ENCODE measurements at regions not wholly inside any gene's neighbourhood (a gene's known extent, or its start where the extent isn't known, plus 50 kb on each side); places are given as distances from the start of the nearest gene placed in this dataset.

GRCh38 chr16:17866996-17867395, 396.2 kb upstream of the XYLT1 start:
- TF ChIP-seq TEAD4 (IDR thresholded peaks at IDR 0.05): no peak
- no peak for TF ChIP-seq EP300 (IDR thresholded peaks at IDR 0.05; ENCODE audit: borderline replicate concordance)
- TF ChIP-seq CREB1 (IDR thresholded peaks at IDR 0.05; ENCODE audit: low read depth): no peak
- TF ChIP-seq RAD21 (IDR thresholded peaks at IDR 0.05; ENCODE audit: low read depth): no peak
- TF ChIP-seq MAX (IDR thresholded peaks at IDR 0.05): no peak
- no peak for TF ChIP-seq REST (IDR thresholded peaks at IDR 0.05; ENCODE audit: low read depth)
- TF ChIP-seq FOXM1 (IDR thresholded peaks at IDR 0.05; ENCODE audit: borderline replicate concordance, low read depth): no peak
- no peak for TF ChIP-seq EGR1 (IDR thresholded peaks at IDR 0.05)
- no peak for TF ChIP-seq TCF12 (IDR thresholded peaks at IDR 0.05; ENCODE audit: low read depth)
- no peak for TF ChIP-seq TAF1 (IDR thresholded peaks at IDR 0.05; ENCODE audit: low read depth)
- TF ChIP-seq NFIC (IDR thresholded peaks at IDR 0.05): no peak
- no peak for TF ChIP-seq USF1 (IDR thresholded peaks at IDR 0.05)
- no peak for TF ChIP-seq CEBPB (IDR thresholded peaks at IDR 0.05)
- no peak for TF ChIP-seq ZBTB7A (IDR thresholded peaks at IDR 0.05; ENCODE audit: low read depth)

Measured in Ishikawa (cell line).